ENCODE measurements at regions not wholly inside any gene's neighbourhood (a gene's known extent, or its start where the extent isn't known, plus 50 kb on each side); places are given as distances from the start of the nearest gene placed in this dataset.

GRCh38 chr15:58247855-58248842 lies 110.0 kb downstream of the AQP9 start:
- Mint-ChIP-seq H3K27me3 (ENCODE audit: insufficient read depth, unreplicated experiment) (no peaks in the 10 kb centered on the region), H3K27ac (ENCODE audit: unreplicated experiment) (no peak overlapping the region), H3K4me3 (ENCODE audit: unreplicated experiment) (no peak overlapping the region), H3K36me3 (ENCODE audit: insufficient read depth, unreplicated experiment) (no peaks in the 10 kb centered on the region), H3K9me3 (ENCODE audit: unreplicated experiment) (no peaks in the 10 kb centered on the region), H3K4me1 (ENCODE audit: low read depth, unreplicated experiment) (no peaks in the 10 kb centered on the region)
- Histone ChIP-seq H3K27me3 (replicated peaks; ENCODE audit: control insufficient read depth, insufficient read depth, low read length) (no peaks in the 10 kb centered on the region), H3K4me3 (ENCODE audit: low read depth, low read length) (no peak overlapping the region), H3K9me3 (no peaks in the 10 kb centered on the region), H3K4me1 (no peaks in the 10 kb centered on the region), H3K36me3 (ENCODE audit: control insufficient read depth, insufficient read depth, low read length) (no peaks in the 10 kb centered on the region)
- no TSS peak for BruUV-seq (replicated peaks)
- intact Hi-C loops (cut with micrococcal nuclease; ENCODE audit: unreplicated experiment) = no loop called here
- POLR2A ChIA-PET = no interaction called here
- peak in 1 of 2 experiments; percentile 17 for DNase-seq
- CTCF ChIA-PET = no interaction called here
- TF ChIP-seq, protein P1, sequence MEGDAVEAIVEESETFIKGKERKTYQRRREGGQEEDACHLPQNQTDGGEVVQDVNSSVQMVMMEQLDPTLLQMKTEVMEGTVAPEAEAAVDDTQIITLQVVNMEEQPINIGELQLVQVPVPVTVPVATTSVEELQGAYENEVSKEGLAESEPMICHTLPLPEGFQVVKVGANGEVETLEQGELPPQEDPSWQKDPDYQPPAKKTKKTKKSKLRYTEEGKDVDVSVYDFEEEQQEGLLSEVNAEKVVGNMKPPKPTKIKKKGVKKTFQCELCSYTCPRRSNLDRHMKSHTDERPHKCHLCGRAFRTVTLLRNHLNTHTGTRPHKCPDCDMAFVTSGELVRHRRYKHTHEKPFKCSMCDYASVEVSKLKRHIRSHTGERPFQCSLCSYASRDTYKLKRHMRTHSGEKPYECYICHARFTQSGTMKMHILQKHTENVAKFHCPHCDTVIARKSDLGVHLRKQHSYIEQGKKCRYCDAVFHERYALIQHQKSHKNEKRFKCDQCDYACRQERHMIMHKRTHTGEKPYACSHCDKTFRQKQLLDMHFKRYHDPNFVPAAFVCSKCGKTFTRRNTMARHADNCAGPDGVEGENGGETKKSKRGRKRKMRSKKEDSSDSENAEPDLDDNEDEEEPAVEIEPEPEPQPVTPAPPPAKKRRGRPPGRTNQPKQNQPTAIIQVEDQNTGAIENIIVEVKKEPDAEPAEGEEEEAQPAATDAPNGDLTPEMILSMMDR (IDR thresholded peaks at IDR 0.05; ENCODE audit: insufficient read depth in 1 of 2, low read depth in 1 of 2, low read length in 1 of 2, severe bottlenecking in 1 of 2, unreplicated experiment in 1 of 2) = no peak

GRCh38 chr15:58249646-58250312 lies 111.6 kb downstream of the AQP9 start:
- H3K27me3 ChIP-seq (replicated peaks; ENCODE audit: control insufficient read depth, insufficient read depth, low read length) = no peaks in the 10 kb centered on the region
- H3K9me3 Mint-ChIP-seq (ENCODE audit: unreplicated experiment) = no peaks in the 10 kb centered on the region
- no peaks in the 10 kb centered on the region for H3K27me3 Mint-ChIP-seq (ENCODE audit: insufficient read depth, unreplicated experiment)
- no TSS peak for BruUV-seq (replicated peaks)
- H3K27ac Mint-ChIP-seq (ENCODE audit: unreplicated experiment) = no peak overlapping the region
- no peaks in the 10 kb centered on the region for H3K4me1 Mint-ChIP-seq (ENCODE audit: low read depth, unreplicated experiment)
- no peak overlapping the region for H3K4me3 ChIP-seq (ENCODE audit: low read depth, low read length)
- TF ChIP-seq, protein P1 (IDR thresholded peaks at IDR 0.05; ENCODE audit: insufficient read depth in 1 of 2, low read depth in 1 of 2, low read length in 1 of 2, severe bottlenecking in 1 of 2, unreplicated experiment in 1 of 2) = no peak
- no peaks in the 10 kb centered on the region for H3K9me3 ChIP-seq
- intact Hi-C loops (cut with micrococcal nuclease; ENCODE audit: unreplicated experiment) = no loop called here
- ChIA-PET CTCF (no interaction called here), POLR2A (no interaction called here)
- H3K4me3 Mint-ChIP-seq (ENCODE audit: unreplicated experiment) = no peak overlapping the region
- no peaks in the 10 kb centered on the region for H3K36me3 ChIP-seq (ENCODE audit: control insufficient read depth, insufficient read depth, low read length)
- no peaks in the 10 kb centered on the region for H3K36me3 Mint-ChIP-seq (ENCODE audit: insufficient read depth, unreplicated experiment)
- H3K4me1 ChIP-seq = no peaks in the 10 kb centered on the region
- no peak for DNase-seq

DNA sequence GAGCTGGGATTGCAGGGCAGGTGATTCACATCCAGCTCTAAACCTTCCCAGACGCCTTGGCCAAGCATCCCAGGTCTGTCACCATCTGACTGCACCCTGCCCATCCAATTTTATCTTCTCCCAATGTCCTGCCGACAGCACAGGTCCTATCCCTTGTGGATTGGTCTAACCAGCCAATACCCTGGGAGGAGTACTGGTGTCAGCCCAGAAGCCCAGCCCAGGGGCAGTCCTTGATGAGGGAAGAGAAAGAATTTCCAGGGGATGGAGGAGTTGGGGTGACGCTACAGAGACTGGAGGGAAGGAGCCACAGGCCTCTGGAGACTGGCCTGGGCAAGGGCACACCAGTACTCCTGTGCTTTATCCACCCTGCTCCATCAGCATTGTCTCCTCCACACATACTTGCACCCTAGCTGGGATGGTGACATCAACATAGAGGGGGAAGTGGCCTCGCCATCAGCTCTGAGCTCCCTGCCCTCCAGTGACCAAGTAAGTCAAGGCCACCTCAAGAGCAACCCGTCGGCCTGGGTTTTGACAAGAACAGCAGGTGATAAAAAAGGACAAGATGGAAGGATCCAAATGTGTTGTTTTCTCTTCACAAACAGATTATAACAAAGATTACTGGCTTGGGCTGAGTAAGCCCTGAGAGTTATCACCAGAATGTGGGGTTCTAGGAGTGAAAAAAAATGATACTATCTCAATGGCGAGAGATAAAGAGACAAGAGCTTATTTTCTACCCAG lies 114.6 kb downstream of the AQP9 start:
- Histone ChIP-seq H3K4me1 (no peaks in the 10 kb centered on the region), H3K9me3 (no peaks in the 10 kb centered on the region), H3K27me3 (replicated peaks; ENCODE audit: control insufficient read depth, insufficient read depth, low read length) (no peaks in the 10 kb centered on the region), H3K4me3 (ENCODE audit: low read depth, low read length) (no peak overlapping the region), H3K36me3 (ENCODE audit: control insufficient read depth, insufficient read depth, low read length) (no peaks in the 10 kb centered on the region)
- Mint-ChIP-seq H3K27ac (ENCODE audit: unreplicated experiment) (no peak overlapping the region), H3K4me1 (ENCODE audit: low read depth, unreplicated experiment) (no peaks in the 10 kb centered on the region), H3K36me3 (ENCODE audit: insufficient read depth, unreplicated experiment) (peaks cover 8% of the 10 kb centered on the region), H3K4me3 (ENCODE audit: unreplicated experiment) (no peak overlapping the region), H3K27me3 (ENCODE audit: insufficient read depth, unreplicated experiment) (no peaks in the 10 kb centered on the region), H3K9me3 (ENCODE audit: unreplicated experiment) (peaks cover 20% of the 10 kb centered on the region)
- ChIA-PET CTCF (interaction anchor here (0.5 to 0.6 kb wide), 2 partner anchors 186 to 362 kb away, joined by 3 to 7 read pairs; no protein-coding TSS in a partner anchor), POLR2A (no interaction called here)
- BruUV-seq (replicated peaks) = no TSS peak
- TF ChIP-seq, protein P1 (IDR thresholded peaks at IDR 0.05; ENCODE audit: insufficient read depth in 1 of 2, low read depth in 1 of 2, low read length in 1 of 2, severe bottlenecking in 1 of 2, unreplicated experiment in 1 of 2) = no peak
- no peak for DNase-seq
- intact Hi-C loops (cut with micrococcal nuclease; ENCODE audit: unreplicated experiment) = no loop called here
